Mammary epithelial cell (primary cell): ENCODE measurements at regions not wholly inside any gene's neighbourhood (a gene's known extent, or its start where the extent isn't known, plus 50 kb on each side); places are given as distances from the start of the nearest gene placed in this dataset.

ENCODE experiments used
- EZH2 ChIP-seq: IDR thresholded peaks from 2 replicates; pipeline ENCODE4 v1.6.1; 2012; ENCODE audit warnings: low read length, inconsistent platforms, borderline replicate concordance
- TF ChIP-seq, protein P1 (sequence below), 2 donors: IDR thresholded peaks in 1 of 2; conservative IDR thresholded peaks in 1 of 2; 2 replicates each; pipeline ENCODE4 v1.5.1; 2011 to 2012; ENCODE audit warnings: inconsistent platforms in 2 of 2, low read length in 2 of 2, mild to moderate bottlenecking in 2 of 2, control low read depth in 1 of 2, low read depth in 1 of 2; ENCODE audit not compliant: insufficient read depth in 1 of 2; ENCODE audit errors: extremely low read depth in 1 of 2

DNA sequence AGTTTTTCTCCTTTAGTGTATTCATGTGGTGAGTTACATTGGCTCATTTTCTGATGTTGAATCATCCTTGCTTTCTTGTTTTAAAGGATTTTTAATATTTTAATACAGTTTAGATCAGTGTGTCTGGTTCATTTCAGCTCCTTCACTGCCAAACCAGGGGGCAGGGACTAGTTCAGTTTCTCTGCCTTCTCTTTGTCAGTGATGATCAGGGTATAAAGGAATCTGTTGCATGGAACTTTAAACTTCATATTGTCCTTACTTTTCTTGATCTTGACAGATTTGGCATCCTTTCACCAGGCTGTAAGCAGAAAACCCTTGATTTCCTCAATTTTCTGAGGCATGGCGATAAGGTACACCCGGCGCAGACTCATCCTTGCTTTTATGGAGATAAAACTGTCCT is 149.4 kb downstream of the KDR start:
- TF ChIP-seq, protein P1, sequence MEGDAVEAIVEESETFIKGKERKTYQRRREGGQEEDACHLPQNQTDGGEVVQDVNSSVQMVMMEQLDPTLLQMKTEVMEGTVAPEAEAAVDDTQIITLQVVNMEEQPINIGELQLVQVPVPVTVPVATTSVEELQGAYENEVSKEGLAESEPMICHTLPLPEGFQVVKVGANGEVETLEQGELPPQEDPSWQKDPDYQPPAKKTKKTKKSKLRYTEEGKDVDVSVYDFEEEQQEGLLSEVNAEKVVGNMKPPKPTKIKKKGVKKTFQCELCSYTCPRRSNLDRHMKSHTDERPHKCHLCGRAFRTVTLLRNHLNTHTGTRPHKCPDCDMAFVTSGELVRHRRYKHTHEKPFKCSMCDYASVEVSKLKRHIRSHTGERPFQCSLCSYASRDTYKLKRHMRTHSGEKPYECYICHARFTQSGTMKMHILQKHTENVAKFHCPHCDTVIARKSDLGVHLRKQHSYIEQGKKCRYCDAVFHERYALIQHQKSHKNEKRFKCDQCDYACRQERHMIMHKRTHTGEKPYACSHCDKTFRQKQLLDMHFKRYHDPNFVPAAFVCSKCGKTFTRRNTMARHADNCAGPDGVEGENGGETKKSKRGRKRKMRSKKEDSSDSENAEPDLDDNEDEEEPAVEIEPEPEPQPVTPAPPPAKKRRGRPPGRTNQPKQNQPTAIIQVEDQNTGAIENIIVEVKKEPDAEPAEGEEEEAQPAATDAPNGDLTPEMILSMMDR (conservative IDR thresholded peaks at IDR 0.05 in 1 of 2, IDR thresholded peaks at IDR 0.05 in 1 of 2; ENCODE audit: extremely low read depth in 1 of 2, insufficient read depth in 1 of 2, low read depth in 1 of 2, low read length in 2 of 2), result no peak
- no peak for TF ChIP-seq EZH2
